Stimulated activated CD4-positive, alpha-beta T cell treated with anti-CD3 and anti-CD28 coated beads, Interleukin-2, amount 100 ng/mL, for 48 hours (primary cell): ENCODE measurements at regions not wholly inside any gene's neighbourhood (a gene's known extent, or its start where the extent isn't known, plus 50 kb on each side); places are given as distances from the start of the nearest gene placed in this dataset.

Experiments
- DNase-seq, 2 donors: peaks; one replicate each; pipeline ENCODE4 v3.0.0-alpha.2; 2020

- DNase-seq, result no peak
These were observed 399.7 kb downstream of the BRD1 start for GRCh38 chr22:49427941-49428340.

- DNase-seq, result no peak
These were observed 400.3 kb downstream of the BRD1 start for GRCh38 chr22:49427341-49427740.

- no peak for DNase-seq
These were observed 400.9 kb downstream of the BRD1 start for GRCh38 chr22:49426618-49427266.

GRCh38 chr22:49426098-49426497, 401.6 kb downstream of the BRD1 start:
- DNase-seq, result no peak

- no peak for DNase-seq
These were observed 402.3 kb downstream of the BRD1 start for GRCh38 chr22:49425356-49425755.

- DNase-seq, result no peak
These were observed 402.8 kb downstream of the BRD1 start for GRCh38 chr22:49424893-49425270.

- no peak for DNase-seq
These were observed 404.5 kb downstream of the BRD1 start for GRCh38 chr22:49423125-49423650.

- DNase-seq, result no peak
These were observed 405.0 kb downstream of the BRD1 start for GRCh38 chr22:49422701-49423100.

GRCh38 chr22:49420651-49421050, 407.0 kb downstream of the BRD1 start:
- DNase-seq, result no peak

GRCh38 chr22:49419661-49420060, 408.0 kb downstream of the BRD1 start:
- DNase-seq, result no peak

- no peak for DNase-seq
These were observed 408.7 kb downstream of the BRD1 start for GRCh38 chr22:49418943-49419342.

GRCh38 chr22:49418341-49418894, 409.3 kb downstream of the BRD1 start:
- DNase-seq, result no peak

- DNase-seq, result no peak
These were observed 409.8 kb downstream of the BRD1 start for GRCh38 chr22:49417833-49418232.

GRCh38 chr22:49417326-49417725, 410.3 kb downstream of the BRD1 start:
- no peak for DNase-seq

GRCh38 chr22:49415151-49415951, 412.3 kb downstream of the BRD1 start:
- no peak for DNase-seq

GRCh38 chr22:49413551-49413950, 414.1 kb downstream of the BRD1 start:
- no peak for DNase-seq

GRCh38 chr22:49413146-49413545, 414.5 kb downstream of the BRD1 start:
- DNase-seq, result no peak

- no peak for DNase-seq
These were observed 415.4 kb downstream of the BRD1 start for GRCh38 chr22:49412236-49412635.

- DNase-seq, result no peak
These were observed 416.4 kb downstream of the BRD1 start for GRCh38 chr22:49411236-49411635.

GRCh38 chr22:49408102-49408836, 419.4 kb downstream of the BRD1 start:
- no peak for DNase-seq

- DNase-seq, result no peak
These were observed 420.6 kb downstream of the BRD1 start for GRCh38 chr22:49406879-49407587.

GRCh38 chr22:49406047-49406650, 421.5 kb downstream of the BRD1 start:
- no peak for DNase-seq
